A673 (cell line): ENCODE measurements at regions not wholly inside any gene's neighbourhood (a gene's known extent, or its start where the extent isn't known, plus 50 kb on each side); places are given as distances from the start of the nearest gene placed in this dataset.

Source experiments
- EZH2 ChIP-seq: fragments of 200-600 bp; sonication (generic); IDR thresholded peaks from 2 replicates; pipeline ENCODE4 v1.6.1; 2017; ENCODE audit warnings: borderline replicate concordance, low read depth, mild to moderate bottlenecking, mixed read lengths, antibody characterized with exemption, low read length; ENCODE audit not compliant: poor library complexity, severe bottlenecking
- TF ChIP-seq, protein P1 (sequence below): fragments of 300-800, 200-600 bp; sonication (generic); conservative IDR thresholded peaks from 2 replicates; pipeline ENCODE4 v1.5.1; 2017; ENCODE audit warnings: low read depth, mild to moderate bottlenecking, antibody characterized with exemption, low read length, moderate library complexity, mixed read lengths

DNA sequence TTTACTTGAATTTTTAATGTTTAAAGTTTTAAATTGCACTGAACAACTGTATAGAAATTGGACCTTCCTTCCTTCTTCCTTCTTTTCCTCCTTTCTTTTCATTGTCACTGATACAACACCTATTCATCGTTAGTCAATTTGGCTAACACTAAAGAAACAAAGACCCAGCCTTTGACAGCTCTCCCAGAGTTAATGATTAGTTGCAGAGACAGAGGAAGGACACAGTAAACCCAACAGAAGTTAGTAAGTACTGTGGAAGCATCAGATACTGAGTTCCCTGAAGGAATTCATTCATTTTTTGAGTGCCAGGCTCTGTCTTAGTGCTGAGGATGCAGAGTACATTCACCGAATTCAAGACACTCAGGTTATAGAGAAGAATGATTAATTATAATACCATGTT is 77.9 kb upstream of the RAB27B start:
- TF ChIP-seq, protein P1, sequence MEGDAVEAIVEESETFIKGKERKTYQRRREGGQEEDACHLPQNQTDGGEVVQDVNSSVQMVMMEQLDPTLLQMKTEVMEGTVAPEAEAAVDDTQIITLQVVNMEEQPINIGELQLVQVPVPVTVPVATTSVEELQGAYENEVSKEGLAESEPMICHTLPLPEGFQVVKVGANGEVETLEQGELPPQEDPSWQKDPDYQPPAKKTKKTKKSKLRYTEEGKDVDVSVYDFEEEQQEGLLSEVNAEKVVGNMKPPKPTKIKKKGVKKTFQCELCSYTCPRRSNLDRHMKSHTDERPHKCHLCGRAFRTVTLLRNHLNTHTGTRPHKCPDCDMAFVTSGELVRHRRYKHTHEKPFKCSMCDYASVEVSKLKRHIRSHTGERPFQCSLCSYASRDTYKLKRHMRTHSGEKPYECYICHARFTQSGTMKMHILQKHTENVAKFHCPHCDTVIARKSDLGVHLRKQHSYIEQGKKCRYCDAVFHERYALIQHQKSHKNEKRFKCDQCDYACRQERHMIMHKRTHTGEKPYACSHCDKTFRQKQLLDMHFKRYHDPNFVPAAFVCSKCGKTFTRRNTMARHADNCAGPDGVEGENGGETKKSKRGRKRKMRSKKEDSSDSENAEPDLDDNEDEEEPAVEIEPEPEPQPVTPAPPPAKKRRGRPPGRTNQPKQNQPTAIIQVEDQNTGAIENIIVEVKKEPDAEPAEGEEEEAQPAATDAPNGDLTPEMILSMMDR = no peak
- no peak for TF ChIP-seq EZH2
